ENCODE measurements at regions not wholly inside any gene's neighbourhood (a gene's known extent, or its start where the extent isn't known, plus 50 kb on each side); places are given as distances from the start of the nearest gene placed in this dataset.
"Not testable (repeated sequence)": the region's sequence is repeated elsewhere in the genome, so short reads cannot be mapped to it uniquely, and the experiment has no call there.

DNA sequence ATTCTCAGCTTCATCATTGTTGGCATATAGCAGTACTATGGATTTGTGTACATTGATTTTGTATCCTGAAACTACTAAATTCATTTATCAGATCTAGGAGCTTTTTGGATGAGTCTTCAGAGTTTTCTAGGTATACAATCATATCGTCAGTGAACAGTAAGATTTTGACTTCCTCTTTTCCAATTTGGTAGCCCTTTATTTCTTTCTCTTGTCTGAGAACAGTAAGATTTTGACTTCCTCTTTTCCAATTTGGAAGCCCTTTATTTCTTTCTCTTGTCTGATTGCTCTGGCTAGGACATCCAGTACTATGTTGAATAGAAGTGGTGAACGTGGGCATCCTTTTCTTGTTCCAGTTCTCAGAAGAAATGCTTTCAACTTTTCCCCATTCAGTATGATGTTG lies 140.4 kb upstream of the B3GAT2 start:
- TF ChIP-seq, protein P1, sequence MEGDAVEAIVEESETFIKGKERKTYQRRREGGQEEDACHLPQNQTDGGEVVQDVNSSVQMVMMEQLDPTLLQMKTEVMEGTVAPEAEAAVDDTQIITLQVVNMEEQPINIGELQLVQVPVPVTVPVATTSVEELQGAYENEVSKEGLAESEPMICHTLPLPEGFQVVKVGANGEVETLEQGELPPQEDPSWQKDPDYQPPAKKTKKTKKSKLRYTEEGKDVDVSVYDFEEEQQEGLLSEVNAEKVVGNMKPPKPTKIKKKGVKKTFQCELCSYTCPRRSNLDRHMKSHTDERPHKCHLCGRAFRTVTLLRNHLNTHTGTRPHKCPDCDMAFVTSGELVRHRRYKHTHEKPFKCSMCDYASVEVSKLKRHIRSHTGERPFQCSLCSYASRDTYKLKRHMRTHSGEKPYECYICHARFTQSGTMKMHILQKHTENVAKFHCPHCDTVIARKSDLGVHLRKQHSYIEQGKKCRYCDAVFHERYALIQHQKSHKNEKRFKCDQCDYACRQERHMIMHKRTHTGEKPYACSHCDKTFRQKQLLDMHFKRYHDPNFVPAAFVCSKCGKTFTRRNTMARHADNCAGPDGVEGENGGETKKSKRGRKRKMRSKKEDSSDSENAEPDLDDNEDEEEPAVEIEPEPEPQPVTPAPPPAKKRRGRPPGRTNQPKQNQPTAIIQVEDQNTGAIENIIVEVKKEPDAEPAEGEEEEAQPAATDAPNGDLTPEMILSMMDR (IDR thresholded peaks at IDR 0.05; ENCODE audit: insufficient read depth, low read length) = not testable (repeated sequence)
- peak; percentile 99 for TF ChIP-seq SPI1 (IDR thresholded peaks at IDR 0.05; ENCODE audit: borderline replicate concordance, low read depth)
- TF ChIP-seq POLR2AphosphoS5, GABPA (IDR thresholded peaks at IDR 0.05; ENCODE audit: low read depth): not testable (repeated sequence)

Measured in HL-60 (cell line).